Loucy (cell line): ENCODE measurements at regions not wholly inside any gene's neighbourhood (a gene's known extent, or its start where the extent isn't known, plus 50 kb on each side); places are given as distances from the start of the nearest gene placed in this dataset.

Experiments
- EZH2phosphoT487 ChIP-seq: fragments of 200-600 bp; IDR thresholded peaks from 2 replicates; pipeline ENCODE4 v1.6.1; 2018; ENCODE audit warnings: antibody characterized with exemption, mild to moderate bottlenecking, moderate library complexity, borderline replicate concordance
- TF ChIP-seq, protein P1 (sequence below): fragments of 200-600 bp; sonication (generic); conservative IDR thresholded peaks from 2 replicates; pipeline ENCODE4 v1.5.1; 2014; ENCODE audit warnings: mild to moderate bottlenecking, antibody characterized with exemption, low read length

DNA sequence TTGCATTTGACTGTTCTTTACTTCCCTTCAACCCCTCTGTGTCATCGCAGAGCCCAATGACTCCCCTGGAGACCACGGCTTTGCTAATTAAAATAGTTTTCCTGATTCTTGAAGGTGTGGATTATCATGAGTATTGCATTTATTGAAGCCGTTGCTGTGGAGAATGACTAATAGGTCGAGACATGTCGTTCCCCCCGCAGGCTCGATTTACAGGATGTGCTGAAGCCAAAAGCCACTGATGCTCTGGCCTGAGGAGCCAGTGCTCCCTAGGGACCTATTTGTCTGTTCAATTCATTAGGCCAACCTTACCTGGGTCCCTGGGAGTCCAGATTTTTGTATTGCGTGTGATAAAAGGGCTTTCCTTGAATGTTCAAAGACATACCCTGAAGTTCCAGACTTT is 102.3 kb downstream of the NPTX2 start:
- TF ChIP-seq, protein P1, sequence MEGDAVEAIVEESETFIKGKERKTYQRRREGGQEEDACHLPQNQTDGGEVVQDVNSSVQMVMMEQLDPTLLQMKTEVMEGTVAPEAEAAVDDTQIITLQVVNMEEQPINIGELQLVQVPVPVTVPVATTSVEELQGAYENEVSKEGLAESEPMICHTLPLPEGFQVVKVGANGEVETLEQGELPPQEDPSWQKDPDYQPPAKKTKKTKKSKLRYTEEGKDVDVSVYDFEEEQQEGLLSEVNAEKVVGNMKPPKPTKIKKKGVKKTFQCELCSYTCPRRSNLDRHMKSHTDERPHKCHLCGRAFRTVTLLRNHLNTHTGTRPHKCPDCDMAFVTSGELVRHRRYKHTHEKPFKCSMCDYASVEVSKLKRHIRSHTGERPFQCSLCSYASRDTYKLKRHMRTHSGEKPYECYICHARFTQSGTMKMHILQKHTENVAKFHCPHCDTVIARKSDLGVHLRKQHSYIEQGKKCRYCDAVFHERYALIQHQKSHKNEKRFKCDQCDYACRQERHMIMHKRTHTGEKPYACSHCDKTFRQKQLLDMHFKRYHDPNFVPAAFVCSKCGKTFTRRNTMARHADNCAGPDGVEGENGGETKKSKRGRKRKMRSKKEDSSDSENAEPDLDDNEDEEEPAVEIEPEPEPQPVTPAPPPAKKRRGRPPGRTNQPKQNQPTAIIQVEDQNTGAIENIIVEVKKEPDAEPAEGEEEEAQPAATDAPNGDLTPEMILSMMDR = no peak
- no peak for TF ChIP-seq EZH2phosphoT487
